HCT116 (cell line): ENCODE measurements at regions not wholly inside any gene's neighbourhood (a gene's known extent, or its start where the extent isn't known, plus 50 kb on each side); places are given as distances from the start of the nearest gene placed in this dataset.

Source experiments
- ATAC-seq: fragments of 200-7000 bp; cut with Tn5 transposase; 2 replicates; pipeline ENCODE4 v1.9.1; 2020; ENCODE audit warnings: mild to moderate bottlenecking, moderate library complexity
- BruUV-seq: library from RNA; stranded (reverse); fragments of 400-500 nt; replicated peaks from 2 replicates; lab custom pipeline; 2021; lab: Mats Ljungman, UMichigan
- CTCF ChIA-PET: fragments of 300-600 bp; sonication (Branson Sonifier 250); formaldehyde crosslinking; loops from one replicate; lab custom pipeline; 2021; ENCODE audit warnings: antibody characterized with exemption; lab: Charles Lee
- POLR2A ChIA-PET: fragments of 300-600, 350-600 bp; sonication (Branson Sonifier 250); formaldehyde crosslinking; loops from one replicate; lab custom pipeline; 2021; ENCODE audit warnings: antibody characterized with exemption; lab: Charles Lee
- RAD21 ChIA-PET, 2 experiments: fragments of 300-600 bp; sonication (Branson Sonifier 250); formaldehyde crosslinking; loops; one replicate each; lab custom pipeline; 2023; ENCODE audit warnings: low total read pairs in 2 of 2; ENCODE audit not compliant: uncharacterized antibody in 2 of 2, unreplicated experiment in 2 of 2, low non-redundant PET in 1 of 2; lab: Charles Lee
- DNase-seq: peaks from one replicate; pipeline ENCODE4 v3.0.0-alpha.2; 2010; ENCODE audit warnings: low read depth, low spot score
- H2AFZ ChIP-seq: fragments of 200-600 bp; shearing (Covaris generic), sonication (generic); 2 replicates; pipeline ENCODE4 v1.6.1; 2017; ENCODE audit warnings: low read depth, mixed run types, mixed read lengths, antibody characterized with exemption, low read length; ENCODE audit not compliant: poor library complexity, severe bottlenecking
- H3K27ac ChIP-seq: 2 replicates; pipeline ENCODE4 v1.5.1; 2012; ENCODE audit warnings: low read depth, low read length
- H3K27me3 ChIP-seq: fragments of 200-600 bp; sonication (generic); 2 replicates; pipeline ENCODE4 v1.6.1; 2016; ENCODE audit warnings: mixed run types, low read length, mixed read lengths; ENCODE audit not compliant: insufficient read depth
- H3K36me3 ChIP-seq, 2 experiments: fragments of 200-500 bp in 1 of 2; fragments of 200-600 bp in 1 of 2; sonication (Bioruptor generic) in 1 of 2; sonication (generic) in 1 of 2; 2 replicates each; pipeline versions ENCODE4 v1.5.1 to v1.6.1; 2014 to 2016; ENCODE audit warnings: low read length in 2 of 2, inconsistent platforms in 1 of 2, mixed read lengths in 1 of 2, mixed run types in 1 of 2; ENCODE audit not compliant: insufficient read depth in 2 of 2, control insufficient read depth in 1 of 2
- H3K4me1 ChIP-seq, 2 experiments: fragments of 200-600 bp in 1 of 2; sonication (generic) in 1 of 2; 2 replicates each; pipeline versions ENCODE4 v1.5.1 to v1.6.1; 2012 to 2017; ENCODE audit warnings: low read length in 2 of 2, inconsistent platforms in 1 of 2, mild to moderate bottlenecking in 1 of 2, mixed read lengths in 1 of 2, mixed run types in 1 of 2, moderate library complexity in 1 of 2; ENCODE audit not compliant: insufficient read depth in 2 of 2, control insufficient read depth in 1 of 2
- H3K4me2 ChIP-seq: fragments of 200-600 bp; sonication (generic); 2 replicates; pipeline ENCODE4 v1.6.1; 2017; ENCODE audit warnings: mixed run types, low read length, mixed read lengths
- H3K4me3 ChIP-seq, 2 experiments: fragments of 200-600 bp in 1 of 2; sonication (generic) in 1 of 2; replicated peaks in 1 of 2; 2 replicates each; pipeline ENCODE4 v1.5.1; 2011 to 2016; ENCODE audit warnings: low read length in 2 of 2, control low read depth in 1 of 2, low read depth in 1 of 2, mild to moderate bottlenecking in 1 of 2, mixed read lengths in 1 of 2, mixed run types in 1 of 2
- H3K79me2 ChIP-seq: fragments of 200-600 bp; sonication (generic); 2 replicates; pipeline ENCODE4 v1.6.1; 2017; ENCODE audit warnings: mild to moderate bottlenecking, mixed run types, low read length, moderate library complexity, mixed read lengths; ENCODE audit not compliant: insufficient read depth
- H3K9ac ChIP-seq: fragments of 200-600 bp; sonication (generic); 2 replicates; pipeline ENCODE4 v1.6.1; 2016; ENCODE audit warnings: low read length, mixed read lengths
- H3K9me2 ChIP-seq: fragments of 200-600 bp; sonication (generic), shearing (Covaris generic); 2 replicates; pipeline ENCODE4 v1.6.1; 2017; ENCODE audit warnings: mixed run types, mild to moderate bottlenecking, moderate library complexity; ENCODE audit not compliant: insufficient read depth
- H3K9me3 ChIP-seq, 2 experiments: fragments of 200-500 bp in 1 of 2; fragments of 200-600 bp in 1 of 2; sonication (Bioruptor generic) in 1 of 2; sonication (generic) in 1 of 2; 2 replicates each; pipeline ENCODE4 v1.6.1; 2014 to 2017; ENCODE audit warnings: low read length in 2 of 2, mixed read lengths in 2 of 2, inconsistent platforms in 1 of 2, low read depth in 1 of 2, mild to moderate bottlenecking in 1 of 2, mixed run types in 1 of 2, moderate library complexity in 1 of 2; ENCODE audit not compliant: control insufficient read depth in 1 of 2, insufficient read depth in 1 of 2
- H4K20me1 ChIP-seq: fragments of 200-600 bp; sonication (generic), shearing (Covaris generic); 2 replicates; pipeline ENCODE4 v1.6.1; 2017; ENCODE audit warnings: mixed run types, mild to moderate bottlenecking, moderate library complexity; ENCODE audit not compliant: insufficient read depth
- EGR1 ChIP-seq: IDR thresholded peaks from 2 replicates; pipeline ENCODE4 v1.6.1; 2012; ENCODE audit warnings: low read depth
- ELF1 ChIP-seq: IDR thresholded peaks from 2 replicates; pipeline ENCODE4 v1.6.1; 2012; ENCODE audit warnings: low read depth, borderline replicate concordance
- EZH2 ChIP-seq: fragments of 200-600 bp; sonication (generic); IDR thresholded peaks from 2 replicates; pipeline ENCODE4 v1.6.1; 2017; ENCODE audit warnings: antibody characterized with exemption, mixed run types
- FOSL1 ChIP-seq: IDR thresholded peaks from 2 replicates; pipeline ENCODE4 v1.6.1; 2012; ENCODE audit warnings: low read depth
- JUND ChIP-seq: IDR thresholded peaks from 2 replicates; pipeline ENCODE4 v1.6.1; 2012
- POLR2A ChIP-seq: IDR thresholded peaks from 2 replicates; pipeline ENCODE4 v1.7.0; 2011; ENCODE audit warnings: borderline replicate concordance; ENCODE audit not compliant: insufficient read depth, insufficient read length; ENCODE audit errors: extremely low read depth
- RAD21 ChIP-seq: IDR thresholded peaks from 2 replicates; pipeline ENCODE4 v1.6.1; 2012; ENCODE audit warnings: low read depth, mild to moderate bottlenecking
- SIN3A ChIP-seq: IDR thresholded peaks from 2 replicates; pipeline ENCODE4 v1.6.1; 2012; ENCODE audit warnings: low read depth
- SP1 ChIP-seq: IDR thresholded peaks from 2 replicates; pipeline ENCODE4 v1.6.1; 2012; ENCODE audit warnings: low read depth
- SRF ChIP-seq: IDR thresholded peaks from 2 replicates; pipeline ENCODE4 v1.6.1; 2012; ENCODE audit warnings: low read depth
- TCF7L2 ChIP-seq: IDR thresholded peaks from 2 replicates; pipeline ENCODE4 v1.7.0; 2011; ENCODE audit warnings: borderline replicate concordance, inconsistent platforms; ENCODE audit not compliant: insufficient read depth, insufficient read length; ENCODE audit errors: extremely low read depth
- ZFX ChIP-seq: fragments of 450-650 bp; IDR thresholded peaks from 2 replicates; pipeline ENCODE4 v1.6.1; 2017
- ZNF274 ChIP-seq: fragments of 200-500 bp; sonication (Bioruptor generic); IDR thresholded peaks from 2 replicates; pipeline ENCODE4 v1.6.1; 2014; ENCODE audit warnings: mild to moderate bottlenecking, low read depth, low read length, inconsistent platforms
- intact Hi-C: fragments of 100-400 bp; cut with micrococcal nuclease; formaldehyde crosslinking; loops from 2 replicates; pipeline ENCODE4 v1.10.0; 2022
- TF ChIP-seq, protein P1 (sequence below), 3 experiments: fragments of 200-600 bp in 1 of 3; sonication (generic) in 1 of 3; IDR thresholded peaks in 2 of 3; conservative IDR thresholded peaks in 1 of 3; 2 replicates each; pipeline ENCODE4 v1.5.1; 2012 to 2017; ENCODE audit warnings: low read depth in 2 of 3, low read length in 2 of 3, antibody characterized with exemption in 1 of 3, borderline replicate concordance in 1 of 3, control low read depth in 1 of 3, mild to moderate bottlenecking in 1 of 3, mixed read lengths in 1 of 3, mixed run types in 1 of 3, moderate library complexity in 1 of 3; ENCODE audit not compliant: insufficient read depth in 1 of 3
- TF ChIP-seq, protein P2 (sequence below): IDR thresholded peaks from 2 replicates; pipeline ENCODE4 v1.6.1; 2012; ENCODE audit warnings: low read depth
- TF ChIP-seq, protein P3 (sequence below): IDR thresholded peaks from 2 replicates; pipeline ENCODE4 v1.6.1; 2012

DNA sequence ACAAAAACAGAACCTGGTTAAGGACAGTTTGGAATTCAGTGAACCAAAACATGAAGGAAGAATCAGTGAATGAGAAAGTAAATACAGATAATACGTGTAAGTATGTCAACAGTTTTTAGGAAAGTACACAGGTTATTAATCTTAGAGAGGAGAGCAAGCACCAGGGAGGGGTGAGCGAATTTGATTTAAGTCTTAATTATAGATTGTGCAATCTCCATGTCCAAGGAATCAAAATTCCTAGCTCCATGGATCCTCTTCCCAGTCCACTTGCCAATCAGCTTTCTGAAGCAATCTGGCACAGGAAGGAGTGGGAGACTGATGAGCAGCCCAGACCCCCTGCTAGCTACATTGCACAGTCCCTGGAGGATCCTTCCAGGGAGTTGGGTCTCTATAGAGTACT, 346.4 kb downstream of the SETD4 start:
- DNase-seq (no peak), ATAC-seq (no peak)
- Histone ChIP-seq H3K79me2 (no peaks in the 10 kb centered on the region), H4K20me1 (no peaks in the 10 kb centered on the region), H3K9me2 (no peaks in the 10 kb centered on the region), H3K9ac (no peak overlapping the region), H2AFZ (no peak overlapping the region), H3K4me3 (no peak overlapping the region), H3K27ac (no peak overlapping the region), H3K4me2 (no peak overlapping the region), H3K9me3 (no peaks in the 10 kb centered on the region), H3K27me3 (no peaks in the 10 kb centered on the region), H3K36me3 (no peaks in the 10 kb centered on the region), H3K4me1 (no peaks in the 10 kb centered on the region)
- TF ChIP-seq TCF7L2 (no peak), SRF (no peak), ZFX (no peak), ELF1 (no peak), SIN3A (no peak), JUND (no peak), RAD21 (no peak), EGR1 (no peak), SP1 (no peak), POLR2A (no peak), FOSL1 (no peak), ZNF274 (no peak), EZH2 (no peak)
- TF ChIP-seq, protein P1, sequence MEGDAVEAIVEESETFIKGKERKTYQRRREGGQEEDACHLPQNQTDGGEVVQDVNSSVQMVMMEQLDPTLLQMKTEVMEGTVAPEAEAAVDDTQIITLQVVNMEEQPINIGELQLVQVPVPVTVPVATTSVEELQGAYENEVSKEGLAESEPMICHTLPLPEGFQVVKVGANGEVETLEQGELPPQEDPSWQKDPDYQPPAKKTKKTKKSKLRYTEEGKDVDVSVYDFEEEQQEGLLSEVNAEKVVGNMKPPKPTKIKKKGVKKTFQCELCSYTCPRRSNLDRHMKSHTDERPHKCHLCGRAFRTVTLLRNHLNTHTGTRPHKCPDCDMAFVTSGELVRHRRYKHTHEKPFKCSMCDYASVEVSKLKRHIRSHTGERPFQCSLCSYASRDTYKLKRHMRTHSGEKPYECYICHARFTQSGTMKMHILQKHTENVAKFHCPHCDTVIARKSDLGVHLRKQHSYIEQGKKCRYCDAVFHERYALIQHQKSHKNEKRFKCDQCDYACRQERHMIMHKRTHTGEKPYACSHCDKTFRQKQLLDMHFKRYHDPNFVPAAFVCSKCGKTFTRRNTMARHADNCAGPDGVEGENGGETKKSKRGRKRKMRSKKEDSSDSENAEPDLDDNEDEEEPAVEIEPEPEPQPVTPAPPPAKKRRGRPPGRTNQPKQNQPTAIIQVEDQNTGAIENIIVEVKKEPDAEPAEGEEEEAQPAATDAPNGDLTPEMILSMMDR (IDR thresholded peaks at IDR 0.05 in 2 of 3, conservative IDR thresholded peaks at IDR 0.05 in 1 of 3; ENCODE audit: borderline replicate concordance in 1 of 3, insufficient read depth in 1 of 3, low read depth in 2 of 3, low read length in 2 of 3) = no peak
- TF ChIP-seq, protein P2, sequence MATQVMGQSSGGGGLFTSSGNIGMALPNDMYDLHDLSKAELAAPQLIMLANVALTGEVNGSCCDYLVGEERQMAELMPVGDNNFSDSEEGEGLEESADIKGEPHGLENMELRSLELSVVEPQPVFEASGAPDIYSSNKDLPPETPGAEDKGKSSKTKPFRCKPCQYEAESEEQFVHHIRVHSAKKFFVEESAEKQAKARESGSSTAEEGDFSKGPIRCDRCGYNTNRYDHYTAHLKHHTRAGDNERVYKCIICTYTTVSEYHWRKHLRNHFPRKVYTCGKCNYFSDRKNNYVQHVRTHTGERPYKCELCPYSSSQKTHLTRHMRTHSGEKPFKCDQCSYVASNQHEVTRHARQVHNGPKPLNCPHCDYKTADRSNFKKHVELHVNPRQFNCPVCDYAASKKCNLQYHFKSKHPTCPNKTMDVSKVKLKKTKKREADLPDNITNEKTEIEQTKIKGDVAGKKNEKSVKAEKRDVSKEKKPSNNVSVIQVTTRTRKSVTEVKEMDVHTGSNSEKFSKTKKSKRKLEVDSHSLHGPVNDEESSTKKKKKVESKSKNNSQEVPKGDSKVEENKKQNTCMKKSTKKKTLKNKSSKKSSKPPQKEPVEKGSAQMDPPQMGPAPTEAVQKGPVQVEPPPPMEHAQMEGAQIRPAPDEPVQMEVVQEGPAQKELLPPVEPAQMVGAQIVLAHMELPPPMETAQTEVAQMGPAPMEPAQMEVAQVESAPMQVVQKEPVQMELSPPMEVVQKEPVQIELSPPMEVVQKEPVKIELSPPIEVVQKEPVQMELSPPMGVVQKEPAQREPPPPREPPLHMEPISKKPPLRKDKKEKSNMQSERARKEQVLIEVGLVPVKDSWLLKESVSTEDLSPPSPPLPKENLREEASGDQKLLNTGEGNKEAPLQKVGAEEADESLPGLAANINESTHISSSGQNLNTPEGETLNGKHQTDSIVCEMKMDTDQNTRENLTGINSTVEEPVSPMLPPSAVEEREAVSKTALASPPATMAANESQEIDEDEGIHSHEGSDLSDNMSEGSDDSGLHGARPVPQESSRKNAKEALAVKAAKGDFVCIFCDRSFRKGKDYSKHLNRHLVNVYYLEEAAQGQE = no peak
- TF ChIP-seq, protein P3, sequence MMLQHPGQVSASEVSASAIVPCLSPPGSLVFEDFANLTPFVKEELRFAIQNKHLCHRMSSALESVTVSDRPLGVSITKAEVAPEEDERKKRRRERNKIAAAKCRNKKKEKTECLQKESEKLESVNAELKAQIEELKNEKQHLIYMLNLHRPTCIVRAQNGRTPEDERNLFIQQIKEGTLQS = no peak
- CTCF ChIA-PET = no interaction called here
- RAD21 ChIA-PET = no interaction called here
- POLR2A ChIA-PET = no interaction called here
- BruUV-seq = no TSS peak
- intact Hi-C loops = no loop called here
